ENCODE measurements at regions not wholly inside any gene's neighbourhood (a gene's known extent, or its start where the extent isn't known, plus 50 kb on each side); places are given as distances from the start of the nearest gene placed in this dataset.

- DNase-seq (ENCODE audit: low spot score), result peak; percentile 64
- in situ Hi-C loops (cut with MboI; ENCODE audit: low pct_unique_long_range_greater_than_20kb, low sequenced_read_pairs, unreplicated experiment), result no loop called here
- no peak for TF ChIP-seq CTCF (IDR thresholded peaks at IDR 0.05; ENCODE audit: extremely low read depth, insufficient read depth, missing control alignments)
Measured at GRCh38 chr5:133698646-133699526, 86.5 kb upstream of the FSTL4 start.

DNA sequence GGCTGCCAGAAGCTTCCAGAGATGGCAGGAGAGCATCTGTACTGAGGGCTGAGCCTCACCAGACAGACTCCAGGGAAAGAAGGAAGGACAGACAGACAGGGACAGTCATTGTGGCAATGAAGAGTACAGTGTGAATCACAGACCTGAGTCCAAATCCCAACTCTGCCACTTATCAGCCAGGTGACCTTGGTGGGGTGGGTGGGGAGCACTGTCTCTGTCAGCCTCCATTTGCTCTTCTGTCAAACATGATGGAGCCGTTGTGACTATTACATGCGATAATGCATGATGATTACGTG is 85.9 kb upstream of the FSTL4 start:
- in situ Hi-C loops (cut with MboI; ENCODE audit: low pct_unique_long_range_greater_than_20kb, low sequenced_read_pairs, unreplicated experiment), result no loop called here
- no peak for DNase-seq (ENCODE audit: low spot score)
- TF ChIP-seq CTCF (IDR thresholded peaks at IDR 0.05; ENCODE audit: extremely low read depth, insufficient read depth, missing control alignments), result no peak

DNA sequence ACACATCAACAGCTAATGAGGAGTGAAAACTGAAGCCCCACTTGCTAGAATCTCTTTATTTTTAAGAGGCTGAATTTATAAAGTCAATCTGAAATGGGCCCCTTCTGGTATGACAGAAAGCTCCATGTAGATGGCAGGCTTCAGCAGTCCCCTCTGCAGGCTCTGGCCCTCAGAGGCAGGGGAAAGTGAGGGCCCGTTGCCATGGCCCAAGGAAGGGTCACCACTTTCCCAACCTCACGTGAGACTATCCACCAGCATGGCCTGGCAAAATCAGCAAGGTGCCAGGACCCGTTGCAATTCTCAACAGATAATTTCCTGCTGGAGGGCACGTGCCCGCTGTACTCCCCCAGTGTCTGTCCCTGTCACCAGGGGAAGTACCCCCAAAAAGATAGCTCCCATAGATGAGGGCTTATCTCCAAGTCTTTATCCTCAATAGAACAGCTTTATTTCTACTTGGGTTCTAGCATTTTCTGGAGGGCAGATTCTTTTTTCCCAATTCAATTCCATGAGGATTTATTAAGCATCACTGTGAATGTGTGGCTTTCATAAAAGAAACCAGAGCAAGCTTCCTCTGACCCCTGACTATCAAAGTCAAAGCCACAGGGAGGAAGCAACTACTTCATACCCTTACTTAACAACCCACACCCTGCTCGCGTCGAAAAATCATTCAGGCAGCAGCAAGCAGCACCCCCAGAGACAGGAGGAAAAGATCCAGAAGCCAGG is 85.4 kb upstream of the FSTL4 start:
- no peak for DNase-seq (ENCODE audit: low spot score)
- no peak for TF ChIP-seq CTCF (IDR thresholded peaks at IDR 0.05; ENCODE audit: extremely low read depth, insufficient read depth, missing control alignments)
- in situ Hi-C loops (cut with MboI; ENCODE audit: low pct_unique_long_range_greater_than_20kb, low sequenced_read_pairs, unreplicated experiment), result no loop called here

DNA sequence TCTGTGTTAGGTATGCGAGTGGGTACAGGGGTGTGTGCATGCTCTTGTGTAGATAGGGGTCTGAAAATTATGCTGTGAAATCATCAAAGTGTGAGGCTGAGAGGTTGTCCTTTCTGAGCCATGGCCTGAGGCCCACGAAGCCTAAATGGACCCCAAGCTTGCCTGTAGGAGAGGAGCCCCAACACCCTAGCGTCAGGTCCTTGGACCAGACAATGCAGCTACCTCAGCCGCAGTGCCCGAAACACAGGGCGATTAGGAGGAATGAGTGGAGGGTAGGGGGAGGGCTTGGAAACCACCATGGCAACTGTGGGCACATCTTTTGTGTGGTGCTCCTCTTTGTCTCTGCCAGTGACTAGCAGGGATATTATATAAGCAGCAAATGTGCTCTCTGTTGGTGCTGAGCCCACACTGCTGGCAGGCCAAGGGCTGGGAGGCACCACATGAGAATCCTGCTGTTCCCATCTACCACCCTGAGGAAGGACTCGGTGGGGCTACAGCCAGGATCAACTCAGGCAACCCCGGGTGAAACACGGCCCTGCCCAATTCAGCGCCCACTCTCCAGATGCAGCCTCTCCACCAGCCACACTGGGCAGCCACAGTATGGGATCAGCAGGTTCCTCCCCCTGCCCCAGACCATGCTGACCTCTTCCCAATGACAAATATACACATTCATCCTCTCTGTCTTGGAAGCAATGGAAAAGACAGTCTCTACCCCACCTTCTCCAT is 84.6 kb upstream of the FSTL4 start:
- no peak for TF ChIP-seq CTCF (IDR thresholded peaks at IDR 0.05; ENCODE audit: extremely low read depth, insufficient read depth, missing control alignments)
- in situ Hi-C loops (cut with MboI; ENCODE audit: low pct_unique_long_range_greater_than_20kb, low sequenced_read_pairs, unreplicated experiment), result no loop called here
- no peak for DNase-seq (ENCODE audit: low spot score)

GRCh38 chr5:133696006-133696584 is 83.8 kb upstream of the FSTL4 start:
- in situ Hi-C loops (cut with MboI; ENCODE audit: low pct_unique_long_range_greater_than_20kb, low sequenced_read_pairs, unreplicated experiment), result no loop called here
- DNase-seq (ENCODE audit: low spot score), result no peak
- no peak for TF ChIP-seq CTCF (IDR thresholded peaks at IDR 0.05; ENCODE audit: extremely low read depth, insufficient read depth, missing control alignments)

- TF ChIP-seq CTCF (IDR thresholded peaks at IDR 0.05; ENCODE audit: extremely low read depth, insufficient read depth, missing control alignments), result no peak
- in situ Hi-C loops (cut with MboI; ENCODE audit: low pct_unique_long_range_greater_than_20kb, low sequenced_read_pairs, unreplicated experiment), result no loop called here
- no peak for DNase-seq (ENCODE audit: low spot score)
Measured at GRCh38 chr5:133694181-133694831, 82.0 kb upstream of the FSTL4 start.

Data from GM13977 (cell line).